ENCODE measurements at regions not wholly inside any gene's neighbourhood (a gene's known extent, or its start where the extent isn't known, plus 50 kb on each side); places are given as distances from the start of the nearest gene placed in this dataset.

DNA sequence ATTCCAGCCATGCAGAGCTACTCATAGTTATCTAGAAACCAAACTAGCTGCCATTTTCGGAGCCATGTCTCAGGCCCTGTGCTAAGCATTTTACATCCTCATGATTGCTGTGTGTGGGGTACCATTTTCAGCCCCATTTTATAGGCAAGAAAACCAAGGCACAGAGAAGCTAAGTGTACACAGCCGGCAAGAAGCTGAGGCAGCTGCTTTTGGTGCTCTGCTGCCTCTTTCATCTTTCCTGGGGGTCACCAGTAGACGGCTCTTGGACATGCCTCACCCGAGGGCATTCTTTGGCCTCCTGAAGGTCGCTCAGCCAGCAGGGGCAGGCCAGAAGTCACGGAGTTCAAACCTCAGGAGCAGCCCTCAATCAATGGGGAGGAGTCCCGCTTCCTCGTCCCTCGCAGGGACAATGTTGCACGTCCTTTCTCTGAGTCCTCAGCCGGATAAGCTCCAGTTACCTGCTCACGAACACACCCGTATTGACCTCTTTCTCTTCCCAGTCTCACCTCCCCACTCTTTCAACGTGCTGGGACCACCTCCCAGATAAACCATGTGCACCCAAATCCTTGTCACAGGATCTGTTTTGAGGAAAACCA is 82.6 kb upstream of the BLCAP start:
- TF ChIP-seq SP1 (IDR thresholded peaks at IDR 0.05; ENCODE audit: low read depth), result no peak
- TF ChIP-seq POLR2A (IDR thresholded peaks at IDR 0.05; ENCODE audit: borderline replicate concordance, extremely low read depth, insufficient read depth, insufficient read length), result no peak
- TF ChIP-seq, protein P1, sequence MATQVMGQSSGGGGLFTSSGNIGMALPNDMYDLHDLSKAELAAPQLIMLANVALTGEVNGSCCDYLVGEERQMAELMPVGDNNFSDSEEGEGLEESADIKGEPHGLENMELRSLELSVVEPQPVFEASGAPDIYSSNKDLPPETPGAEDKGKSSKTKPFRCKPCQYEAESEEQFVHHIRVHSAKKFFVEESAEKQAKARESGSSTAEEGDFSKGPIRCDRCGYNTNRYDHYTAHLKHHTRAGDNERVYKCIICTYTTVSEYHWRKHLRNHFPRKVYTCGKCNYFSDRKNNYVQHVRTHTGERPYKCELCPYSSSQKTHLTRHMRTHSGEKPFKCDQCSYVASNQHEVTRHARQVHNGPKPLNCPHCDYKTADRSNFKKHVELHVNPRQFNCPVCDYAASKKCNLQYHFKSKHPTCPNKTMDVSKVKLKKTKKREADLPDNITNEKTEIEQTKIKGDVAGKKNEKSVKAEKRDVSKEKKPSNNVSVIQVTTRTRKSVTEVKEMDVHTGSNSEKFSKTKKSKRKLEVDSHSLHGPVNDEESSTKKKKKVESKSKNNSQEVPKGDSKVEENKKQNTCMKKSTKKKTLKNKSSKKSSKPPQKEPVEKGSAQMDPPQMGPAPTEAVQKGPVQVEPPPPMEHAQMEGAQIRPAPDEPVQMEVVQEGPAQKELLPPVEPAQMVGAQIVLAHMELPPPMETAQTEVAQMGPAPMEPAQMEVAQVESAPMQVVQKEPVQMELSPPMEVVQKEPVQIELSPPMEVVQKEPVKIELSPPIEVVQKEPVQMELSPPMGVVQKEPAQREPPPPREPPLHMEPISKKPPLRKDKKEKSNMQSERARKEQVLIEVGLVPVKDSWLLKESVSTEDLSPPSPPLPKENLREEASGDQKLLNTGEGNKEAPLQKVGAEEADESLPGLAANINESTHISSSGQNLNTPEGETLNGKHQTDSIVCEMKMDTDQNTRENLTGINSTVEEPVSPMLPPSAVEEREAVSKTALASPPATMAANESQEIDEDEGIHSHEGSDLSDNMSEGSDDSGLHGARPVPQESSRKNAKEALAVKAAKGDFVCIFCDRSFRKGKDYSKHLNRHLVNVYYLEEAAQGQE (IDR thresholded peaks at IDR 0.05; ENCODE audit: low read depth), result no peak
- TF ChIP-seq EZH2 (IDR thresholded peaks at IDR 0.05), result no peak
- no peak for TF ChIP-seq RAD21 (IDR thresholded peaks at IDR 0.05; ENCODE audit: low read depth)

Measured in HCT116 (cell line).